Esophagus squamous epithelium (tissue), 5 donors: ENCODE measurements at regions not wholly inside any gene's neighbourhood (a gene's known extent, or its start where the extent isn't known, plus 50 kb on each side); places are given as distances from the start of the nearest gene placed in this dataset.

Source experiments
- DNase-seq: peaks from one replicate; lab custom pipeline; 2025; lab: John Stamatoyannopoulos, UW
- H3K27ac ChIP-seq, 4 donors: fragments of 200-600 bp; sonication (generic); one replicate each; pipeline ENCODE4 v1.5.1; 2016 to 2019; ENCODE audit warnings: mild to moderate bottlenecking in 1 of 4
- H3K27me3 ChIP-seq, 4 donors: fragments of 200-600 bp; sonication (generic); 1 replicate in 3 of 4; 2 replicates in 1 of 4; pipeline versions ENCODE4 v1.5.1 to v1.6.0; 2017 to 2021; ENCODE audit warnings: antibody characterized with exemption in 1 of 4
- H3K36me3 ChIP-seq, 3 donors: fragments of 200-600 bp; sonication (generic); one replicate each; pipeline ENCODE4 v1.5.1; 2016 to 2019
- H3K4me1 ChIP-seq, 3 donors: fragments of 200-600 bp; sonication (generic); one replicate each; pipeline ENCODE4 v1.5.1; 2017 to 2019
- H3K4me3 ChIP-seq, 4 donors: fragments of 200-600 bp; sonication (generic); 1 replicate in 3 of 4; 2 replicates in 1 of 4; pipeline ENCODE4 v1.5.1; 2016 to 2019; ENCODE audit warnings: mild to moderate bottlenecking in 2 of 4, moderate library complexity in 1 of 4
- H3K9me3 ChIP-seq, 3 donors: fragments of 200-600 bp; sonication (generic); one replicate each; pipeline ENCODE4 v1.5.1; 2016 to 2019
- POLR2A ChIP-seq, 4 donors: fragments of 450-650 bp; IDR thresholded peaks; one replicate each; pipeline ENCODE4 v1.6.1; 2017; ENCODE audit warnings: antibody characterized with exemption in 4 of 4, mild to moderate bottlenecking in 4 of 4, moderate library complexity in 3 of 4
- WGBS, 2 donors: methylation state at CpG; one replicate each; pipeline ENCODE4 v1.1.5; 2018; 5-methylcytosine and 5-hydroxymethylcytosine counted together
- intact Hi-C: fragments of 100-400 bp; cut with DNase I; formaldehyde crosslinking; loops from one replicate; pipeline ENCODE4 v1.15.0; 2022
- TF ChIP-seq, protein P1 (sequence below), 6 experiments: fragments of 450-650 bp in 4 of 6; fragments of 200-600 bp in 2 of 6; sonication (generic) in 2 of 6; IDR thresholded peaks; one replicate each; pipeline ENCODE4 v1.5.1; 2016 to 2019; ENCODE audit warnings: antibody characterized with exemption in 6 of 6, mild to moderate bottlenecking in 4 of 6, moderate library complexity in 4 of 6
- donor health status: DM: yes; HTN: yes; CAD: no.

DNA sequence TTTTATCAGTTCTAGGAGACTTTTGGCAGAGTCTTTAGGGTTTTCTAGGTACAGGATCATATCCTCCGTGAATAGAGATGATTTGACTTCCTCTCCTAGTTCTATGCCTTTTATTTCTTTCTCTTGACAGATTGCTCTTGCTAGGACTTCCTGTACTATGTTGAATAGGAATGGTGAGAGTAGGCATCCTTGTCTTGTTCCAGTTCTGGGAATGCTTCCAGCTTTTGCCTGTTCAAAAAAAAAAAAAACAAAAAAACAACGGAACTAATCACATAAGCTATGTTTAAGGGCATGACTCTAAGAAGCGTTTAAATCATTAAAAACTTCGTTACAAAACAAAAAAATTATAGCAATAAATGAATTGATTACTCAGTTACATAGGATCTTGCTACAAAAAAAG is 145.7 kb downstream of the NUP35 start:
- H3K27me3 ChIP-seq = no peaks in the 10 kb centered on the region
- H3K27ac ChIP-seq = no peak overlapping the region
- 17 to 36% methylated on average over 4 of the region's 4 CpGs for WGBS, 2 donors
- no peaks in the 10 kb centered on the region for H3K4me1 ChIP-seq
- no peak overlapping the region for H3K4me3 ChIP-seq
- TF ChIP-seq, protein P1, sequence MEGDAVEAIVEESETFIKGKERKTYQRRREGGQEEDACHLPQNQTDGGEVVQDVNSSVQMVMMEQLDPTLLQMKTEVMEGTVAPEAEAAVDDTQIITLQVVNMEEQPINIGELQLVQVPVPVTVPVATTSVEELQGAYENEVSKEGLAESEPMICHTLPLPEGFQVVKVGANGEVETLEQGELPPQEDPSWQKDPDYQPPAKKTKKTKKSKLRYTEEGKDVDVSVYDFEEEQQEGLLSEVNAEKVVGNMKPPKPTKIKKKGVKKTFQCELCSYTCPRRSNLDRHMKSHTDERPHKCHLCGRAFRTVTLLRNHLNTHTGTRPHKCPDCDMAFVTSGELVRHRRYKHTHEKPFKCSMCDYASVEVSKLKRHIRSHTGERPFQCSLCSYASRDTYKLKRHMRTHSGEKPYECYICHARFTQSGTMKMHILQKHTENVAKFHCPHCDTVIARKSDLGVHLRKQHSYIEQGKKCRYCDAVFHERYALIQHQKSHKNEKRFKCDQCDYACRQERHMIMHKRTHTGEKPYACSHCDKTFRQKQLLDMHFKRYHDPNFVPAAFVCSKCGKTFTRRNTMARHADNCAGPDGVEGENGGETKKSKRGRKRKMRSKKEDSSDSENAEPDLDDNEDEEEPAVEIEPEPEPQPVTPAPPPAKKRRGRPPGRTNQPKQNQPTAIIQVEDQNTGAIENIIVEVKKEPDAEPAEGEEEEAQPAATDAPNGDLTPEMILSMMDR (IDR thresholded peaks at IDR 0.05) = no peak
- no peak for DNase-seq
- H3K36me3 ChIP-seq = no peaks in the 10 kb centered on the region
- intact Hi-C loops = no loop called here
- H3K9me3 ChIP-seq = no peaks in the 10 kb centered on the region

DNA sequence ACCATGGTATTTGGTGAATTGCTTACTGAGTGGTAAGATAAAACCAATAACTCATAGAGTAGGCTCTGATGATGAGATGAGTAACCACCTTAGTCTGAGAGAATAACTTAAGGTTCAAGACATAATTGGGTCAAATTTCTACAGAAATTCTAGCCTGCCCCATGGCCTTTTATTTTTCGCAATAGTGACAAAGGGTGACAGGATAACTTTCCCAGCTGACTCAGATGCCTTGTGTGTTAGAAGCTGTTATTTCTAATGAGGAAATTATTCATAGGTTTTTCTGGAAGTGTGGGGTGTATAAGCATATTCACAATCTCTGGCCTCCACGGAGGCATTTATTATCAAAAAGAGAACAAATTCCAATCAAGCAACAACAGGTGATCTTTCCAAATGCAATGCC is 159.0 kb downstream of the NUP35 start:
- no peaks in the 10 kb centered on the region for H3K4me1 ChIP-seq
- TF ChIP-seq, protein P1 (IDR thresholded peaks at IDR 0.05) = no peak
- no peak for TF ChIP-seq POLR2A (IDR thresholded peaks at IDR 0.05)
- intact Hi-C loops = no loop called here
- DNase-seq = no peak
- H3K36me3 ChIP-seq = no peaks in the 10 kb centered on the region
- H3K9me3 ChIP-seq = no peaks in the 10 kb centered on the region
- H3K27ac ChIP-seq = no peak overlapping the region
- H3K4me3 ChIP-seq = no peak overlapping the region
- H3K27me3 ChIP-seq = no peaks in the 10 kb centered on the region
- WGBS, 2 donors = 74 to 90% methylated on average over 2 of the region's 2 CpGs

GRCh38 chr2:183284606-183285005 is 160.4 kb downstream of the NUP35 start:
- Histone ChIP-seq H3K4me3 (no peak overlapping the region), H3K27me3 (no peaks in the 10 kb centered on the region), H3K9me3 (no peaks in the 10 kb centered on the region), H3K36me3 (no peaks in the 10 kb centered on the region), H3K4me1 (no peaks in the 10 kb centered on the region), H3K27ac (no peak overlapping the region)
- TF ChIP-seq POLR2A (IDR thresholded peaks at IDR 0.05) = no peak
- TF ChIP-seq, protein P1 (IDR thresholded peaks at IDR 0.05) = no peak
- no peak for DNase-seq
- intact Hi-C loops = no loop called here

GRCh38 chr2:183291436-183291835 is 167.2 kb downstream of the NUP35 start:
- WGBS, 2 donors = 13 to 65% methylated on average over 2 of the region's 2 CpGs
- no peak for DNase-seq
- Histone ChIP-seq H3K36me3 (no peaks in the 10 kb centered on the region), H3K4me3 (no peak overlapping the region), H3K4me1 (no peaks in the 10 kb centered on the region), H3K27ac (no peak overlapping the region), H3K27me3 (no peaks in the 10 kb centered on the region), H3K9me3 (no peaks in the 10 kb centered on the region)
- intact Hi-C loops = no loop called here
- TF ChIP-seq, protein P1 (IDR thresholded peaks at IDR 0.05) = no peak
- no peak for TF ChIP-seq POLR2A (IDR thresholded peaks at IDR 0.05)

DNA sequence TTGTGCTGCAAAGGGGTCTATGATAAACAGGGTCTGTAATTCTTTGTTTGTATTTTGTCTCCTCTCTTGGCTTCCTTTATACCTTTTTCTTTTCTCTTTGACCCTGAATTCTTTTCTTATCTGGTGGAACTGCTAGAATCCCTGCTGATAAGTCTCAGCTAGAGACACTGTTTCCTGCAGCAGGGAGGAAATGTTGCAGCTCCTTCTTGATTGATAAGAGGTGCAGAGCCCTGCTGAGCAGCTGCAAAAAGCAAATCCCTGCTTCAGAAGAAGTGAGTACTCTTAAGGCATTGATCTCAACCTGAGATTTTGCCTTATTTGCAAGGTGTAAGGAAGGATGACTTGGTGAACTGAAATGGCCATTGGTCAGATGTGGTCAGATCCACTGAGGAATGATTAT is 167.8 kb downstream of the NUP35 start:
- Histone ChIP-seq H3K27ac (no peak overlapping the region), H3K27me3 (no peaks in the 10 kb centered on the region), H3K4me1 (no peaks in the 10 kb centered on the region), H3K4me3 (no peak overlapping the region), H3K36me3 (no peaks in the 10 kb centered on the region), H3K9me3 (no peaks in the 10 kb centered on the region)
- no peak for DNase-seq
- TF ChIP-seq POLR2A (IDR thresholded peaks at IDR 0.05) = no peak
- TF ChIP-seq, protein P1 (IDR thresholded peaks at IDR 0.05) = no peak
- intact Hi-C loops = no loop called here
